MM.1S (cell line): ENCODE measurements at regions not wholly inside any gene's neighbourhood (a gene's known extent, or its start where the extent isn't known, plus 50 kb on each side); places are given as distances from the start of the nearest gene placed in this dataset.

ENCODE experiments used
- DNase-seq: peaks from one replicate; pipeline ENCODE4 v3.0.0-alpha.2; 2015
- H2AFZ ChIP-seq: fragments of 300-600 bp; sonication (generic); 2 replicates; pipeline ENCODE4 v1.6.0; 2016; ENCODE audit warnings: antibody characterized with exemption, low read length
- H3F3A ChIP-seq: fragments of 300-600 bp; sonication (generic); 2 replicates; pipeline ENCODE4 v1.6.1; 2016; ENCODE audit warnings: mild to moderate bottlenecking, antibody characterized with exemption, low read length, moderate library complexity, mixed read lengths; ENCODE audit not compliant: insufficient read depth
- H3K27ac ChIP-seq: fragments of 300-600 bp; sonication (generic); 2 replicates; pipeline ENCODE4 v1.5.1; 2016; ENCODE audit warnings: mild to moderate bottlenecking, low read length
- H3K27me3 ChIP-seq: fragments of 300-600 bp; sonication (generic); replicated peaks from 2 replicates; pipeline ENCODE4 v1.6.0; 2016; ENCODE audit warnings: low read length; ENCODE audit not compliant: insufficient read depth
- H3K36me3 ChIP-seq: fragments of 300-600 bp; sonication (generic); replicated peaks from 2 replicates; pipeline ENCODE4 v1.6.1; 2016; ENCODE audit warnings: mild to moderate bottlenecking, low read length, mixed read lengths; ENCODE audit not compliant: insufficient read depth
- H3K4me1 ChIP-seq: fragments of 300-600 bp; sonication (generic); 2 replicates; pipeline ENCODE4 v1.6.1; 2016; ENCODE audit warnings: low read length, mixed read lengths
- H3K4me2 ChIP-seq: fragments of 300-600 bp; sonication (generic); 2 replicates; pipeline ENCODE4 v1.6.0; 2016; ENCODE audit warnings: low read depth, low read length
- H3K4me3 ChIP-seq: fragments of 300-600 bp; sonication (generic); 2 replicates; pipeline ENCODE4 v1.5.1; 2016; ENCODE audit warnings: low read length, mixed read lengths
- H3K79me2 ChIP-seq: fragments of 300-600 bp; sonication (generic); 2 replicates; pipeline ENCODE4 v1.6.1; 2016; ENCODE audit warnings: mixed run types, low read length, mixed read lengths
- H3K9ac ChIP-seq: fragments of 300-600 bp; sonication (generic); 2 replicates; pipeline ENCODE4 v1.6.1; 2016; ENCODE audit warnings: low read length, mixed read lengths
- H3K9me2 ChIP-seq: fragments of 300-600 bp; sonication (generic); replicated peaks from 2 replicates; pipeline ENCODE4 v1.6.1; 2016; ENCODE audit warnings: mild to moderate bottlenecking, low read length, mixed read lengths; ENCODE audit not compliant: insufficient read depth
- H3K9me3 ChIP-seq: fragments of 300-600 bp; sonication (generic); replicated peaks from 2 replicates; pipeline ENCODE4 v1.6.1; 2016; ENCODE audit warnings: mild to moderate bottlenecking, low read length, mixed read lengths; ENCODE audit not compliant: insufficient read depth
- H4K20me1 ChIP-seq: fragments of 300-600 bp; sonication (generic); 2 replicates; pipeline ENCODE4 v1.6.1; 2016; ENCODE audit warnings: mild to moderate bottlenecking, low read length, moderate library complexity, mixed read lengths; ENCODE audit not compliant: insufficient read depth
- EZH2 ChIP-seq: fragments of 300-600 bp; sonication (generic); optimal IDR thresholded peaks from 2 replicates; pipeline ENCODE3; 2017; ENCODE audit warnings: low read depth, mild to moderate bottlenecking, antibody characterized with exemption, low read length, mixed read lengths
- EZH2phosphoT487 ChIP-seq: fragments of 300-600 bp; sonication (generic); IDR thresholded peaks from 2 replicates; pipeline ENCODE4 v1.6.1; 2018; ENCODE audit warnings: antibody characterized with exemption, low read length
- TF ChIP-seq, protein P1 (sequence below): fragments of 300-600 bp; sonication (generic); IDR thresholded peaks from 2 replicates; pipeline ENCODE4 v1.5.1; 2016; ENCODE audit warnings: antibody characterized with exemption, low read length, mixed read lengths

DNA sequence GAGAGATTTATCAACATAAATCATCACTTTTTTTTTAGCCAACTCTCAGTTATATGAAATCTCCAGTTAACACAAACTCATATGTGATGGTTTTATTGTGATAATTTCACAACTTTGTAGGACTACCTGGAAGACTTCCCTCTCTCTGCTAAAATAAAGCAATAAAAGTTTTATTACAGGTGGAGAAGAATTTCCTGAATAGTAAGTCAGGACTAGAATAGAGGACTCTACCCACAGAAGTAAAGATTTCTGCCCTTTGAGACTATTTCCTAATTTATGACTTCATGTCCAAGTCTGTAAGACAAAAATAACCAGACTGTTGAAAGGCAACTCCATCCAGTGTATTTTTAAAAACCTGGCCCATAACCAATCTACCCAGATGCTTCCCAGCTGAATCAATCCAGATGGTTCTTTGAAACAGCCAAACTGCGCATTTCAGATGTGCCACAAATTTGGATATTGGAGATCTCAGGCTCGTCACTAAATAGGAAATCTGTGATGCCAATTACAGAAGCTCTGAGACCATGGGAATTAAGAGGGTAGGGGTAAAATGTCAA, 234.0 kb upstream of the NMUR2 start:
- no peak for DNase-seq
- H3K9me3 ChIP-seq = no peaks in the 10 kb centered on the region
- H3K36me3 ChIP-seq = no peaks in the 10 kb centered on the region
- H3K9me2 ChIP-seq = no peaks in the 10 kb centered on the region
- H4K20me1 ChIP-seq = no peaks in the 10 kb centered on the region
- H3K4me2 ChIP-seq = no peak overlapping the region
- no peak overlapping the region for H3K9ac ChIP-seq
- no peaks in the 10 kb centered on the region for H3K4me1 ChIP-seq
- no peak overlapping the region for H2AFZ ChIP-seq
- no peak overlapping the region for H3K4me3 ChIP-seq
- no peak overlapping the region for H3K27ac ChIP-seq
- no peaks in the 10 kb centered on the region for H3F3A ChIP-seq
- no peaks in the 10 kb centered on the region for H3K27me3 ChIP-seq
- no peaks in the 10 kb centered on the region for H3K79me2 ChIP-seq
- TF ChIP-seq, protein P1, sequence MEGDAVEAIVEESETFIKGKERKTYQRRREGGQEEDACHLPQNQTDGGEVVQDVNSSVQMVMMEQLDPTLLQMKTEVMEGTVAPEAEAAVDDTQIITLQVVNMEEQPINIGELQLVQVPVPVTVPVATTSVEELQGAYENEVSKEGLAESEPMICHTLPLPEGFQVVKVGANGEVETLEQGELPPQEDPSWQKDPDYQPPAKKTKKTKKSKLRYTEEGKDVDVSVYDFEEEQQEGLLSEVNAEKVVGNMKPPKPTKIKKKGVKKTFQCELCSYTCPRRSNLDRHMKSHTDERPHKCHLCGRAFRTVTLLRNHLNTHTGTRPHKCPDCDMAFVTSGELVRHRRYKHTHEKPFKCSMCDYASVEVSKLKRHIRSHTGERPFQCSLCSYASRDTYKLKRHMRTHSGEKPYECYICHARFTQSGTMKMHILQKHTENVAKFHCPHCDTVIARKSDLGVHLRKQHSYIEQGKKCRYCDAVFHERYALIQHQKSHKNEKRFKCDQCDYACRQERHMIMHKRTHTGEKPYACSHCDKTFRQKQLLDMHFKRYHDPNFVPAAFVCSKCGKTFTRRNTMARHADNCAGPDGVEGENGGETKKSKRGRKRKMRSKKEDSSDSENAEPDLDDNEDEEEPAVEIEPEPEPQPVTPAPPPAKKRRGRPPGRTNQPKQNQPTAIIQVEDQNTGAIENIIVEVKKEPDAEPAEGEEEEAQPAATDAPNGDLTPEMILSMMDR = no peak
- TF ChIP-seq EZH2phosphoT487 (no peak), EZH2 (no peak)

DNA sequence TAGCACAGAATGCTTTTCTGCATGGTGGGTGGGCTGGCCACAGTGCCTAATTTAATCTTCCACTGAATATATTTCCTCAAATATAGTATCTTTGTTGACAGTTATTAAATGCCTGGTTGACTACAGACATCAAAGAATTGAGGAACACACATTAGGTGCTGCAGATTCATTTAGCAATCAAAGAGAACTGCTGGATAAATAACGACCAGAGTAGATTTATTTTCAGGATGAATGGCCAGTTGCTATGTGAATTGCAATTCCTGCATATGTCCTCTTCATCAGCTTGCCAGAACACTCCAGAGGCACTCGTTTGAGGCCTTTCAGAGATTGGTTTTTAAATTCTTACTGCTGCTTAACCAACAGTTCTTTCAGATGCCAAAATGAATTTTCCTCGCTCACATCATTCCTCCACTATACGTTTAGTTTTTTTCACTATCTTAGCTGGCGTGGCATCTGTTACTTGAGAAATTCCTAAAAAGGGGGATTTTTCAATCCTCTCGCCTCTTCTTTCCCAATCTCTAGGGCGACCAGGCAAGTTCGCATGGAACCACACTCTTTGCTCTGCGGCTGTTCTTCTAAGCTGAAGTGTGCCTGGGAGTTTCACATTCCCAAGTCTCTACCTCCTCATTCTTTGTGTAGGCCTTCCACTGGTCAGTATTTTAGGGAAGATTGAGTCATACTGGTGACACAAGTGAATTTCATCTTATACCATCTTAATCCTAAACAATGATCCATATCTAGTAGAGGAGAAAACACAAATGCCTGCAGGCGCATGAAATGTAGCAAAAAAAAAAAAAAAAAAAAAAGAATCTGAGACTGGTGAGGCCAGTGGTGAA, 237.1 kb upstream of the NMUR2 start:
- TF ChIP-seq, protein P1 = no peak
- TF ChIP-seq EZH2 (no peak), EZH2phosphoT487 (no peak)
- Histone ChIP-seq H3K9me2 (no peaks in the 10 kb centered on the region), H3K4me1 (no peaks in the 10 kb centered on the region), H3K4me2 (no peak overlapping the region), H4K20me1 (no peaks in the 10 kb centered on the region), H3K27me3 (no peaks in the 10 kb centered on the region), H3K9ac (no peak overlapping the region), H3K27ac (no peak overlapping the region), H2AFZ (no peak overlapping the region), H3F3A (no peaks in the 10 kb centered on the region), H3K36me3 (no peaks in the 10 kb centered on the region), H3K9me3 (no peaks in the 10 kb centered on the region), H3K4me3 (no peak overlapping the region), H3K79me2 (no peaks in the 10 kb centered on the region)
- no peak for DNase-seq

- Histone ChIP-seq H3K9me3 (no peaks in the 10 kb centered on the region), H2AFZ (no peak overlapping the region), H3K9me2 (no peaks in the 10 kb centered on the region), H3K27ac (no peak overlapping the region), H3K4me1 (no peaks in the 10 kb centered on the region), H3K36me3 (no peaks in the 10 kb centered on the region), H3K9ac (no peak overlapping the region), H3F3A (no peaks in the 10 kb centered on the region), H3K4me2 (no peak overlapping the region), H3K27me3 (no peaks in the 10 kb centered on the region), H4K20me1 (no peaks in the 10 kb centered on the region), H3K79me2 (no peaks in the 10 kb centered on the region), H3K4me3 (no peak overlapping the region)
- TF ChIP-seq, protein P1 = no peak
- no peak for TF ChIP-seq EZH2phosphoT487
- TF ChIP-seq EZH2 = no peak
- DNase-seq = no peak
These were observed 237.8 kb upstream of the NMUR2 start for GRCh38 chr5:152642880-152643279.
